Kidney (tissue), 13 donors: ENCODE measurements at regions not wholly inside any gene's neighbourhood (a gene's known extent, or its start where the extent isn't known, plus 50 kb on each side); places are given as distances from the start of the nearest gene placed in this dataset.
A peak's percentile ranks its signal among the peaks of the same experiment; 100 is the strongest.

Experiments used
- DNase-seq, 5 donors: peaks; one replicate each; pipeline ENCODE4 v3.0.0-alpha.2; 2013 to 2020
- FAIRE-seq: peaks from 2 replicates; lab custom pipeline; 2012; peaks lifted over from hg19 to GRCh38; lab: Jason Lieb, UNC
- H3K27ac ChIP-seq, 2 donors: one replicate each; pipeline ENCODE4 v1.7.0; 2013; ENCODE audit warnings: low read depth in 2 of 2, low read length in 2 of 2, inconsistent platforms in 1 of 2
- H3K27me3 ChIP-seq: one replicate; pipeline ENCODE4 v1.7.1; 2013; ENCODE audit warnings: low read length, inconsistent platforms; ENCODE audit not compliant: control insufficient read depth, insufficient read depth
- H3K36me3 ChIP-seq, 3 donors: one replicate each; pipeline versions ENCODE4 v1.7.0 to v1.7.1; 2013; ENCODE audit warnings: low read length in 3 of 3, control low read depth in 1 of 3, inconsistent platforms in 1 of 3; ENCODE audit not compliant: insufficient read depth in 3 of 3, control insufficient read depth in 2 of 3
- H3K4me1 ChIP-seq, 3 donors: one replicate each; pipeline versions ENCODE4 v1.7.0 to v1.7.1; 2013; ENCODE audit warnings: low read length in 3 of 3, inconsistent platforms in 1 of 3, low read depth in 1 of 3; ENCODE audit not compliant: control insufficient read depth in 2 of 3, insufficient read depth in 2 of 3
- H3K4me3 ChIP-seq, 3 donors: one replicate each; pipeline versions ENCODE4 v1.7.0 to v1.8.1; 2013; ENCODE audit warnings: low read length in 3 of 3, control low read depth in 1 of 3, inconsistent platforms in 1 of 3
- H3K9ac ChIP-seq, 3 donors: one replicate each; pipeline versions ENCODE4 v1.7.0 to v1.7.1; 2013; ENCODE audit warnings: low read length in 3 of 3, control low read depth in 1 of 3, inconsistent platforms in 1 of 3
- H3K9me3 ChIP-seq, 3 donors: one replicate each; pipeline versions ENCODE4 v1.7.0 to v1.7.1; 2013; ENCODE audit warnings: low read length in 3 of 3, control low read depth in 1 of 3, inconsistent platforms in 1 of 3; ENCODE audit not compliant: control insufficient read depth in 2 of 3, insufficient read depth in 1 of 3
- CTCF ChIP-seq: IDR thresholded peaks from 3 replicates; pipeline ENCODE4 v1.5.1; 2012; ENCODE audit warnings: mild to moderate bottlenecking, moderate library complexity, borderline replicate concordance; ENCODE audit not compliant: insufficient read depth; ENCODE audit errors: extremely low read depth
- intact Hi-C: fragments of 100-400 bp; cut with DNase I; formaldehyde crosslinking; loops from one replicate; pipeline ENCODE4 v1.11.1; 2022
- donor health status: control.
- donor health status: control.
- donor health status: control.
- donor health status: control.
- donor health status: control.
- donor health status: DM: yes; HTN: yes; CAD: no.
- donor health status: Normal renal cell carcinoma (clear cell type).

- Histone ChIP-seq H3K4me3 (no peak overlapping the region), H3K27me3 (peaks cover 2% of the 10 kb centered on the region), H3K27ac (no peak overlapping the region), H3K9me3 (no peaks in the 10 kb centered on the region), H3K4me1 (no peaks in the 10 kb centered on the region), H3K36me3 (no peaks in the 10 kb centered on the region), H3K9ac (no peak overlapping the region)
- no peak for TF ChIP-seq CTCF
- DNase-seq (no peak), FAIRE-seq (no peak)
- intact Hi-C loops = no loop called here
These were observed 108.0 kb upstream of the SALL3 start for GRCh38 chr18:78871618-78872017.

- FAIRE-seq (no peak), DNase-seq (no peak)
- Histone ChIP-seq H3K4me3 (no peak overlapping the region), H3K4me1 (no peaks in the 10 kb centered on the region), H3K27me3 (no peaks in the 10 kb centered on the region), H3K9me3 (no peaks in the 10 kb centered on the region), H3K9ac (no peak overlapping the region), H3K27ac (no peak overlapping the region), H3K36me3 (no peaks in the 10 kb centered on the region)
- TF ChIP-seq CTCF = no peak
- intact Hi-C loops = no loop called here
These were observed 105.6 kb upstream of the SALL3 start for GRCh38 chr18:78873926-78874500.

- H3K9ac ChIP-seq = no peak overlapping the region
- no peak overlapping the region for H3K4me3 ChIP-seq
- no peaks in the 10 kb centered on the region for H3K9me3 ChIP-seq
- H3K27me3 ChIP-seq = no peaks in the 10 kb centered on the region
- FAIRE-seq (peak; percentile 50), DNase-seq (peak in 1 of 5 donors; percentile 67)
- H3K27ac ChIP-seq = no peak overlapping the region
- peak; percentile 53 for TF ChIP-seq CTCF
- no peaks in the 10 kb centered on the region for H3K4me1 ChIP-seq
- intact Hi-C loops = no loop called here
- H3K36me3 ChIP-seq = no peaks in the 10 kb centered on the region
These were observed 104.4 kb upstream of the SALL3 start for GRCh38 chr18:78875016-78875777.
